HEK293 (cell line): ENCODE measurements at regions not wholly inside any gene's neighbourhood (a gene's known extent, or its start where the extent isn't known, plus 50 kb on each side); places are given as distances from the start of the nearest gene placed in this dataset.

ENCODE experiments used
- CTCF ChIA-PET: fragments of 350-600 bp; formaldehyde crosslinking; extraction: SDS; loops from one replicate; lab custom pipeline; 2021; ENCODE audit warnings: antibody characterized with exemption; lab: Yijun Ruan, JAX
- POLR2A ChIA-PET: fragments of 300-600 bp; formaldehyde crosslinking; extraction: SDS; loops from one replicate; lab custom pipeline; 2020; ENCODE audit warnings: antibody characterized with exemption, inconsistent platforms; lab: Yijun Ruan, JAX
- H3K27ac ChIP-seq: fragments of 200-500 bp; sonication (Bioruptor generic); 2 replicates; pipeline ENCODE4 v1.5.1; 2014; ENCODE audit warnings: low read depth, low read length, control low read depth, inconsistent platforms; ENCODE audit errors: extremely low read depth
- H3K36me3 ChIP-seq, 2 experiments: fragments of 200-500 bp in 1 of 2; sonication (Bioruptor generic) in 1 of 2; 1 replicate in 1 of 2; 2 replicates in 1 of 2; pipeline ENCODE4 v1.5.1; 2014 to 2017; ENCODE audit warnings: inconsistent platforms in 2 of 2, low read length in 2 of 2; ENCODE audit not compliant: control insufficient read depth in 2 of 2, insufficient read depth in 1 of 2
- H3K4me1 ChIP-seq: fragments of 200-500 bp; sonication (Bioruptor generic); 2 replicates; pipeline ENCODE4 v1.5.1; 2014; ENCODE audit warnings: mild to moderate bottlenecking, low read length, inconsistent platforms; ENCODE audit not compliant: control insufficient read depth, insufficient read depth
- H3K4me3 ChIP-seq: 2 replicates; pipeline ENCODE4 v1.5.1; 2011; ENCODE audit warnings: low read depth, mild to moderate bottlenecking, control low read depth, low read length, moderate library complexity
- H3K9me3 ChIP-seq: fragments of 200-500 bp; sonication (Bioruptor generic); 2 replicates; pipeline ENCODE4 v1.5.1; 2014; ENCODE audit warnings: low read depth, low read length, inconsistent platforms; ENCODE audit not compliant: control insufficient read depth, insufficient read depth
- HOXC10 ChIP-seq: sonication (generic); formaldehyde crosslinking; IDR thresholded peaks from 2 replicates; pipeline ENCODE4 v1.8.1; 2023; ENCODE audit warnings: mild to moderate bottlenecking, missing genetic modification reagents
- IKZF3 ChIP-seq: fragments of 450-650 bp; IDR thresholded peaks from 2 replicates; pipeline ENCODE4 v1.5.0; 2018; ENCODE audit warnings: missing biosample characterization, mild to moderate bottlenecking, missing genetic modification characterization, moderate library complexity
- KLF17 ChIP-seq: fragments of 450-650 bp; formaldehyde crosslinking; IDR thresholded peaks from 2 replicates; pipeline ENCODE4 v1.5.1; 2016; ENCODE audit warnings: missing biosample characterization, missing genetic modification characterization
- PBX3 ChIP-seq: sonication (generic); formaldehyde crosslinking; IDR thresholded peaks from 2 replicates; pipeline ENCODE4 v1.8.1; 2022; ENCODE audit warnings: mild to moderate bottlenecking, moderate library complexity, missing genetic modification reagents
- ZBTB11 ChIP-seq: fragments of 450-650 bp; formaldehyde crosslinking; conservative IDR thresholded peaks from 2 replicates; pipeline ENCODE4 v1.5.1; 2016; ENCODE audit warnings: low read depth, missing biosample characterization, missing genetic modification characterization
- ZNF114 ChIP-seq: fragments of 450-650 bp; formaldehyde crosslinking; IDR thresholded peaks from 2 replicates; pipeline ENCODE4 v1.5.0; 2017; ENCODE audit warnings: missing biosample characterization, missing genetic modification characterization
- ZNF138 ChIP-seq: fragments of 450-650 bp; formaldehyde crosslinking; IDR thresholded peaks from 2 replicates; pipeline ENCODE4 v1.5.1; 2016; ENCODE audit warnings: missing biosample characterization, missing genetic modification characterization, borderline replicate concordance
- ZNF169 ChIP-seq: fragments of 450-650 bp; formaldehyde crosslinking; IDR thresholded peaks from 2 replicates; pipeline ENCODE4 v1.5.1; 2016; ENCODE audit warnings: missing biosample characterization, missing genetic modification characterization
- ZNF214 ChIP-seq: fragments of 450-650 bp; formaldehyde crosslinking; IDR thresholded peaks from 2 replicates; pipeline ENCODE4 v1.5.1; 2017; ENCODE audit warnings: missing biosample characterization, mild to moderate bottlenecking, missing genetic modification characterization, borderline replicate concordance
- ZNF274 ChIP-seq, 2 experiments: fragments of 200-500 bp in 1 of 2; fragments of 450-650 bp in 1 of 2; sonication (Bioruptor generic) in 1 of 2; formaldehyde crosslinking in 1 of 2; IDR thresholded peaks; 2 replicates each; pipeline versions ENCODE4 v1.5.1 to v1.6.1; 2014 to 2016; ENCODE audit warnings: borderline replicate concordance in 1 of 2, inconsistent platforms in 1 of 2, low read length in 1 of 2, missing biosample characterization in 1 of 2, missing genetic modification characterization in 1 of 2
- ZNF335 ChIP-seq: fragments of 450-650 bp; formaldehyde crosslinking; conservative IDR thresholded peaks from 2 replicates; pipeline ENCODE4 v1.5.1; 2016; ENCODE audit warnings: missing biosample characterization, missing genetic modification characterization
- ZNF362 ChIP-seq: fragments of 450-650 bp; formaldehyde crosslinking; IDR thresholded peaks from 2 replicates; pipeline ENCODE4 v1.5.1; 2016; ENCODE audit warnings: missing biosample characterization, missing genetic modification characterization
- ZNF600 ChIP-seq: fragments of 450-650 bp; formaldehyde crosslinking; IDR thresholded peaks from 2 replicates; pipeline ENCODE4 v1.5.1; 2016; ENCODE audit warnings: missing biosample characterization, missing genetic modification characterization
- ZNF701 ChIP-seq: fragments of 450-650 bp; formaldehyde crosslinking; IDR thresholded peaks from 2 replicates; pipeline ENCODE4 v1.5.1; 2016; ENCODE audit warnings: missing biosample characterization, missing genetic modification characterization
- ZNF704 ChIP-seq: fragments of 450-650 bp; formaldehyde crosslinking; IDR thresholded peaks from 2 replicates; pipeline ENCODE4 v1.5.1; 2016; ENCODE audit warnings: missing biosample characterization, missing genetic modification characterization
- ZNF792 ChIP-seq: fragments of 450-650 bp; formaldehyde crosslinking; IDR thresholded peaks from 2 replicates; pipeline ENCODE4 v1.5.1; 2016; ENCODE audit warnings: missing biosample characterization, missing genetic modification characterization
- TF ChIP-seq, protein P1 (sequence below): fragments of 450-650 bp; formaldehyde crosslinking; IDR thresholded peaks from 2 replicates; pipeline ENCODE4 v1.5.1; 2017; ENCODE audit warnings: missing biosample characterization, missing genetic modification characterization
- TF ChIP-seq, protein P2 (sequence below): fragments of 450-650 bp; formaldehyde crosslinking; IDR thresholded peaks from 2 replicates; pipeline ENCODE4 v1.5.1; 2016; ENCODE audit warnings: missing biosample characterization, missing genetic modification characterization
- TF ChIP-seq, protein P3 (sequence below): fragments of 450-650 bp; formaldehyde crosslinking; IDR thresholded peaks from 2 replicates; pipeline ENCODE4 v1.5.1; 2016; ENCODE audit warnings: missing biosample characterization, missing genetic modification characterization, low read depth

DNA sequence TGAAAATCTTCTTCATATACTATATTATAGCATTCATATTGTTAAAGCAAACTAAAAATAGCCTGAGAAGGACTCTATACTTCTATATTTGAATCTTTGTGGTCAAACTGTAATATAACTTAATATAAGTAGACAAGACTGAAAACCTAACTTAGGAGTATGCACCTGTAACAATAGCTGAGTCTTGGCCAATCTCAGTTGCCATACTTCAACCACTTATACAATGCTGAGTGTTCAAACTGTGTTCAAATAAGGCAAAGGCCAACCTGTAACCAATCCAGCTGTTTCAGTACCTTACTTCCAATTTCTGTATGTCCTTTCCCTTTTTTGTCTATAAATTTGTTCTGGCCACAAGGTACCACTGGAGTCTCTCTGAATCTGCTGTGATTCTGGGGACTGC, 1360.8 kb upstream of the CDH9 start:
- Histone ChIP-seq H3K4me3 (no peak overlapping the region), H3K4me1 (no peaks in the 10 kb centered on the region), H3K27ac (no peak overlapping the region)
- no peak for TF ChIP-seq HOXC10
- TF ChIP-seq ZNF169 (tag by site-specific recombination), result no peak
- no peak for TF ChIP-seq ZNF114 (tag by site-specific recombination)
- no peak for TF ChIP-seq ZNF792 (tag by site-specific recombination)
- no peak for TF ChIP-seq ZNF274 (IDR thresholded peaks at IDR 0.05; ENCODE audit: low read length)
- TF ChIP-seq ZNF274 (tag by site-specific recombination; IDR thresholded peaks at IDR 0.05; ENCODE audit: borderline replicate concordance), result no peak
- no peak for TF ChIP-seq ZNF362
- no peak for TF ChIP-seq ZNF214
- no peak for TF ChIP-seq ZNF138 (tag by site-specific recombination)
- TF ChIP-seq ZNF701 (tag by site-specific recombination), result no peak
- no peak for TF ChIP-seq PBX3 (CRISPR knock-in tag)
- TF ChIP-seq KLF17 (tag by site-specific recombination), result no peak
- no peak for TF ChIP-seq ZNF704
- no peak for TF ChIP-seq ZNF335
- TF ChIP-seq, protein P1, sequence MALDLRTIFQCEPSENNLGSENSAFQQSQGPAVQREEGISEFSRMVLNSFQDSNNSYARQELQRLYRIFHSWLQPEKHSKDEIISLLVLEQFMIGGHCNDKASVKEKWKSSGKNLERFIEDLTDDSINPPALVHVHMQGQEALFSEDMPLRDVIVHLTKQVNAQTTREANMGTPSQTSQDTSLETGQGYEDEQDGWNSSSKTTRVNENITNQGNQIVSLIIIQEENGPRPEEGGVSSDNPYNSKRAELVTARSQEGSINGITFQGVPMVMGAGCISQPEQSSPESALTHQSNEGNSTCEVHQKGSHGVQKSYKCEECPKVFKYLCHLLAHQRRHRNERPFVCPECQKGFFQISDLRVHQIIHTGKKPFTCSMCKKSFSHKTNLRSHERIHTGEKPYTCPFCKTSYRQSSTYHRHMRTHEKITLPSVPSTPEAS (tag by site-specific recombination), result no peak
- TF ChIP-seq, protein P2, sequence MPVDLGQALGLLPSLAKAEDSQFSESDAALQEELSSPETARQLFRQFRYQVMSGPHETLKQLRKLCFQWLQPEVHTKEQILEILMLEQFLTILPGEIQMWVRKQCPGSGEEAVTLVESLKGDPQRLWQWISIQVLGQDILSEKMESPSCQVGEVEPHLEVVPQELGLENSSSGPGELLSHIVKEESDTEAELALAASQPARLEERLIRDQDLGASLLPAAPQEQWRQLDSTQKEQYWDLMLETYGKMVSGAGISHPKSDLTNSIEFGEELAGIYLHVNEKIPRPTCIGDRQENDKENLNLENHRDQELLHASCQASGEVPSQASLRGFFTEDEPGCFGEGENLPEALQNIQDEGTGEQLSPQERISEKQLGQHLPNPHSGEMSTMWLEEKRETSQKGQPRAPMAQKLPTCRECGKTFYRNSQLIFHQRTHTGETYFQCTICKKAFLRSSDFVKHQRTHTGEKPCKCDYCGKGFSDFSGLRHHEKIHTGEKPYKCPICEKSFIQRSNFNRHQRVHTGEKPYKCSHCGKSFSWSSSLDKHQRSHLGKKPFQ, result no peak
- TF ChIP-seq, all 188 proteins: peak for 0
- H3K9me3 ChIP-seq, result no peaks in the 10 kb centered on the region
- H3K36me3 ChIP-seq, result no peaks in the 10 kb centered on the region
- POLR2A ChIA-PET, result interaction anchor here (0.7 kb wide), 1 partner anchor 43 kb away, joined by 3 read pairs; no protein-coding TSS in a partner anchor
- CTCF ChIA-PET, result interaction anchor here (0.6 to 1.0 kb wide), 4 partner anchors 32 to 231 kb away, joined by 3 to 6 read pairs (median 4); no protein-coding TSS in a partner anchor

- no peak overlapping the region for H3K27ac ChIP-seq
- ChIA-PET POLR2A (interaction anchor here (2.1 to 2.3 kb wide), 2 partner anchors 23 to 42 kb away, joined by 6 to 9 read pairs; no protein-coding TSS in a partner anchor), CTCF (interaction anchor here (0.7 to 2.4 kb wide), 6 partner anchors 17 to 178 kb away, joined by 3 to 12 read pairs (median 3); no protein-coding TSS in a partner anchor)
- H3K4me1 ChIP-seq, result no peaks in the 10 kb centered on the region
- H3K4me3 ChIP-seq, result no peak overlapping the region
- no peaks in the 10 kb centered on the region for H3K9me3 ChIP-seq
- no peaks in the 10 kb centered on the region for H3K36me3 ChIP-seq
- TF ChIP-seq ZNF792 (tag by site-specific recombination) (no peak), ZBTB11 (no peak), IKZF3 (tag by site-specific recombination) (no peak), ZNF600 (tag by site-specific recombination) (no peak)
- TF ChIP-seq, protein P3, sequence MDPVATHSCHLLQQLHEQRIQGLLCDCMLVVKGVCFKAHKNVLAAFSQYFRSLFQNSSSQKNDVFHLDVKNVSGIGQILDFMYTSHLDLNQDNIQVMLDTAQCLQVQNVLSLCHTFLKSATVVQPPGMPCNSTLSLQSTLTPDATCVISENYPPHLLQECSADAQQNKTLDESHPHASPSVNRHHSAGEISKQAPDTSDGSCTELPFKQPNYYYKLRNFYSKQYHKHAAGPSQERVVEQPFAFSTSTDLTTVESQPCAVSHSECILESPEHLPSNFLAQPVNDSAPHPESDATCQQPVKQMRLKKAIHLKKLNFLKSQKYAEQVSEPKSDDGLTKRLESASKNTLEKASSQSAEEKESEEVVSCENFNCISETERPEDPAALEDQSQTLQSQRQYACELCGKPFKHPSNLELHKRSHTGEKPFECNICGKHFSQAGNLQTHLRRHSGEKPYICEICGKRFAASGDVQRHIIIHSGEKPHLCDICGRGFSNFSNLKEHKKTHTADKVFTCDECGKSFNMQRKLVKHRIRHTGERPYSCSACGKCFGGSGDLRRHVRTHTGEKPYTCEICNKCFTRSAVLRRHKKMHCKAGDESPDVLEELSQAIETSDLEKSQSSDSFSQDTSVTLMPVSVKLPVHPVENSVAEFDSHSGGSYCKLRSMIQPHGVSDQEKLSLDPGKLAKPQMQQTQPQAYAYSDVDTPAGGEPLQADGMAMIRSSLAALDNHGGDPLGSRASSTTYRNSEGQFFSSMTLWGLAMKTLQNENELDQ (tag by site-specific recombination), result no peak
Measured at GRCh38 chr5:28398185-28398584, 1359.8 kb upstream of the CDH9 start.
